ENCODE measurements at regions not wholly inside any gene's neighbourhood (a gene's known extent, or its start where the extent isn't known, plus 50 kb on each side); places are given as distances from the start of the nearest gene placed in this dataset.

GRCh38 chr5:106420102-106420501 is 1250.6 kb downstream of the EFNA5 start:
- Histone ChIP-seq H3K4me3 (no peak overlapping the region), H3K27me3 (no peaks in the 10 kb centered on the region), H4K20me1 (ENCODE audit: insufficient read depth, poor library complexity, severe bottlenecking) (no peaks in the 10 kb centered on the region), H3K36me3 (replicated peaks; ENCODE audit: insufficient read depth, low read depth) (no peaks in the 10 kb centered on the region), H2AFZ (no peak overlapping the region), H3K4me2 (no peak overlapping the region), H3K79me2 (no peaks in the 10 kb centered on the region), H3K9me2 (replicated peaks; ENCODE audit: insufficient read depth) (no peaks in the 10 kb centered on the region), H3K9me3 (ENCODE audit: low read depth) (no peaks in the 10 kb centered on the region), H3K27ac (no peak overlapping the region), H3K4me1 (ENCODE audit: insufficient read depth) (no peaks in the 10 kb centered on the region)
- TF ChIP-seq CTCF (IDR thresholded peaks at IDR 0.05; ENCODE audit: poor library complexity) (no peak), EZH2phosphoT487 (IDR thresholded peaks at IDR 0.05; ENCODE audit: low read depth, severe bottlenecking, unreplicated experiment) (no peak), EZH2 (IDR thresholded peaks at IDR 0.05; ENCODE audit: borderline replicate concordance) (no peak)
- 94% methylated on average over 4 of the region's 4 CpGs for WGBS (ENCODE audit: low lambda C conversion rate, missing lambda C conversion rate)
- DNase-seq (ENCODE audit: low spot score), result no peak

GRCh38 chr5:106418196-106418595 is 1252.5 kb downstream of the EFNA5 start:
- Histone ChIP-seq H3K9me3 (ENCODE audit: low read depth) (no peaks in the 10 kb centered on the region), H3K27ac (no peak overlapping the region), H3K79me2 (no peaks in the 10 kb centered on the region), H3K36me3 (replicated peaks; ENCODE audit: insufficient read depth, low read depth) (no peaks in the 10 kb centered on the region), H3K4me2 (no peak overlapping the region), H3K9me2 (replicated peaks; ENCODE audit: insufficient read depth) (no peaks in the 10 kb centered on the region), H3K27me3 (no peaks in the 10 kb centered on the region), H4K20me1 (ENCODE audit: insufficient read depth, poor library complexity, severe bottlenecking) (no peaks in the 10 kb centered on the region), H3K4me3 (no peak overlapping the region), H3K4me1 (ENCODE audit: insufficient read depth) (no peaks in the 10 kb centered on the region), H2AFZ (no peak overlapping the region)
- WGBS (ENCODE audit: low lambda C conversion rate, missing lambda C conversion rate), result 88% methylated on average over 2 of the region's 2 CpGs
- no peak for DNase-seq (ENCODE audit: low spot score)
- TF ChIP-seq CTCF (IDR thresholded peaks at IDR 0.05; ENCODE audit: poor library complexity) (no peak), EZH2 (IDR thresholded peaks at IDR 0.05; ENCODE audit: borderline replicate concordance) (no peak), EZH2phosphoT487 (IDR thresholded peaks at IDR 0.05; ENCODE audit: low read depth, severe bottlenecking, unreplicated experiment) (no peak)

- H3K9me2 ChIP-seq (replicated peaks; ENCODE audit: insufficient read depth), result no peaks in the 10 kb centered on the region
- H3K79me2 ChIP-seq, result no peaks in the 10 kb centered on the region
- no peaks in the 10 kb centered on the region for H3K9me3 ChIP-seq (ENCODE audit: low read depth)
- no peaks in the 10 kb centered on the region for H3K27me3 ChIP-seq
- no peak for TF ChIP-seq EZH2phosphoT487 (IDR thresholded peaks at IDR 0.05; ENCODE audit: low read depth, severe bottlenecking, unreplicated experiment)
- no peak for TF ChIP-seq EZH2 (IDR thresholded peaks at IDR 0.05; ENCODE audit: borderline replicate concordance)
- TF ChIP-seq CTCF (IDR thresholded peaks at IDR 0.05; ENCODE audit: poor library complexity), result no peak
- H2AFZ ChIP-seq, result no peak overlapping the region
- 87% methylated on average over 6 of the region's 6 CpGs for WGBS (ENCODE audit: low lambda C conversion rate, missing lambda C conversion rate)
- H3K4me3 ChIP-seq, result no peak overlapping the region
- no peak for DNase-seq (ENCODE audit: low spot score)
- H3K4me2 ChIP-seq, result no peak overlapping the region
- no peaks in the 10 kb centered on the region for H3K4me1 ChIP-seq (ENCODE audit: insufficient read depth)
- no peaks in the 10 kb centered on the region for H3K36me3 ChIP-seq (replicated peaks; ENCODE audit: insufficient read depth, low read depth)
- H4K20me1 ChIP-seq (ENCODE audit: insufficient read depth, poor library complexity, severe bottlenecking), result no peaks in the 10 kb centered on the region
- H3K27ac ChIP-seq, result no peak overlapping the region
Measured at GRCh38 chr5:106417566-106417965, 1253.2 kb downstream of the EFNA5 start.

- no peaks in the 10 kb centered on the region for H3K9me2 ChIP-seq (replicated peaks; ENCODE audit: insufficient read depth)
- H3K4me2 ChIP-seq, result no peak overlapping the region
- H3K79me2 ChIP-seq, result no peaks in the 10 kb centered on the region
- no peak overlapping the region for H2AFZ ChIP-seq
- H3K27ac ChIP-seq, result no peak overlapping the region
- 97% methylated on average over 22 of the region's 22 CpGs for WGBS (ENCODE audit: low lambda C conversion rate, missing lambda C conversion rate)
- H3K9me3 ChIP-seq (ENCODE audit: low read depth), result no peaks in the 10 kb centered on the region
- H3K4me3 ChIP-seq, result no peak overlapping the region
- no peaks in the 10 kb centered on the region for H4K20me1 ChIP-seq (ENCODE audit: insufficient read depth, poor library complexity, severe bottlenecking)
- no peaks in the 10 kb centered on the region for H3K36me3 ChIP-seq (replicated peaks; ENCODE audit: insufficient read depth, low read depth)
- H3K27me3 ChIP-seq, result no peaks in the 10 kb centered on the region
- no peak for TF ChIP-seq EZH2phosphoT487 (IDR thresholded peaks at IDR 0.05; ENCODE audit: low read depth, severe bottlenecking, unreplicated experiment)
- no peak for TF ChIP-seq CTCF (IDR thresholded peaks at IDR 0.05; ENCODE audit: poor library complexity)
- no peak for TF ChIP-seq EZH2 (IDR thresholded peaks at IDR 0.05; ENCODE audit: borderline replicate concordance)
- no peak for DNase-seq (ENCODE audit: low spot score)
- no peaks in the 10 kb centered on the region for H3K4me1 ChIP-seq (ENCODE audit: insufficient read depth)
Measured at GRCh38 chr5:106417163-106417562, 1253.6 kb downstream of the EFNA5 start.
